ENCODE measurements at regions not wholly inside any gene's neighbourhood (a gene's known extent, or its start where the extent isn't known, plus 50 kb on each side); places are given as distances from the start of the nearest gene placed in this dataset.
"Not testable (repeated sequence)": the region's sequence is repeated elsewhere in the genome, so short reads cannot be mapped to it uniquely, and the experiment has no call there.

GRCh38 chr5:143619040-143619439, 192.9 kb upstream of the HMHB1 start:
- DNase-seq, result no peak

- DNase-seq, result no peak
Measured at GRCh38 chr5:143618141-143618540, 193.8 kb upstream of the HMHB1 start.

GRCh38 chr5:143614831-143615230, 197.1 kb upstream of the HMHB1 start:
- DNase-seq, result no peak

- DNase-seq, result peak; percentile 39
Measured at GRCh38 chr5:143613329-143613728, 198.6 kb upstream of the HMHB1 start.

- DNase-seq, result no peak
Measured at GRCh38 chr5:143610946-143611345, 201.0 kb upstream of the HMHB1 start.

GRCh38 chr5:143606043-143606752, 202.7 kb upstream of the NR3C1 start:
- peak; percentile 70 for DNase-seq

- DNase-seq, result peak; percentile 58
Measured at GRCh38 chr5:143605403-143606005, 202.0 kb upstream of the NR3C1 start.

GRCh38 chr5:143601917-143602333, 198.4 kb upstream of the NR3C1 start:
- DNase-seq, result no peak

GRCh38 chr5:143601357-143601756, 197.9 kb upstream of the NR3C1 start:
- DNase-seq, result no peak

- DNase-seq, result peak; percentile 42
Measured at GRCh38 chr5:143600396-143601075, 197.1 kb upstream of the NR3C1 start.

GRCh38 chr5:143599474-143599873, 196.0 kb upstream of the NR3C1 start:
- no peak for DNase-seq

GRCh38 chr5:143596824-143597223, 193.3 kb upstream of the NR3C1 start:
- DNase-seq, result no peak

GRCh38 chr5:143594902-143595818, 191.7 kb upstream of the NR3C1 start:
- peak; percentile 11 for DNase-seq

- DNase-seq, result no peak
Measured at GRCh38 chr5:143593723-143594122, 190.2 kb upstream of the NR3C1 start.

- no peak for DNase-seq
Measured at GRCh38 chr5:143592648-143593047, 189.2 kb upstream of the NR3C1 start.

GRCh38 chr5:143588933-143589662, 185.6 kb upstream of the NR3C1 start:
- no peak for DNase-seq

GRCh38 chr5:143588121-143588520, 184.6 kb upstream of the NR3C1 start:
- not testable (repeated sequence) for DNase-seq

- no peak for DNase-seq
Measured at GRCh38 chr5:143586781-143587362, 183.4 kb upstream of the NR3C1 start.

GRCh38 chr5:143585970-143586369, 182.5 kb upstream of the NR3C1 start:
- DNase-seq, result no peak

- DNase-seq, result no peak
Measured at GRCh38 chr5:143583409-143583808, 179.9 kb upstream of the NR3C1 start.

GRCh38 chr5:143582869-143583268, 179.4 kb upstream of the NR3C1 start:
- DNase-seq, result no peak

GRCh38 chr5:143582176-143582575, 178.7 kb upstream of the NR3C1 start:
- DNase-seq, result no peak
